Naive thymus-derived CD4-positive, alpha-beta T cell (primary cell): ENCODE measurements at regions not wholly inside any gene's neighbourhood (a gene's known extent, or its start where the extent isn't known, plus 50 kb on each side); places are given as distances from the start of the nearest gene placed in this dataset.

ENCODE experiments used
- ATAC-seq: fragments of 150-1000 bp; cut with Tn5 transposase; 2 replicates; pipeline ENCODE4 v1.10.0; 2021; ENCODE audit warnings: mild to moderate bottlenecking, moderate library complexity
- CTCF ChIA-PET: fragments of 350-600 bp; sonication (Branson Sonifier 250); formaldehyde crosslinking; loops from one replicate; lab custom pipeline; 2021; ENCODE audit warnings: antibody characterized with exemption; lab: Charles Lee
- POLR2A ChIA-PET: fragments of 350-600 bp; sonication (Branson Sonifier 250); formaldehyde crosslinking; loops from one replicate; lab custom pipeline; 2021; ENCODE audit warnings: antibody characterized with exemption, inconsistent platforms; lab: Charles Lee
- DNase-seq, 9 donors: peaks; one replicate each; pipeline versions ENCODE4 v3.0.0 to v3.0.0-alpha.2; 2020 to 2022; ENCODE audit warnings: mixed read lengths in 1 of 9
- H3K27ac ChIP-seq: one replicate; pipeline ENCODE4 v1.7.0; 2013; ENCODE audit warnings: mild to moderate bottlenecking, low read depth, low read length, moderate library complexity
- H3K27me3 ChIP-seq, 2 donors: one replicate each; pipeline ENCODE4 v1.7.0; 2013; ENCODE audit warnings: low read length in 2 of 2, mild to moderate bottlenecking in 2 of 2, moderate library complexity in 2 of 2; ENCODE audit not compliant: control insufficient read depth in 2 of 2, insufficient read depth in 2 of 2
- H3K36me3 ChIP-seq, 3 experiments: 1 replicate in 2 of 3; 2 replicates in 1 of 3; pipeline ENCODE4 v1.7.0; 2013; ENCODE audit warnings: low read length in 3 of 3, mild to moderate bottlenecking in 3 of 3, moderate library complexity in 1 of 3; ENCODE audit not compliant: insufficient read depth in 3 of 3, control insufficient read depth in 2 of 3
- H3K4me1 ChIP-seq, 2 donors: one replicate each; pipeline ENCODE4 v1.7.0; 2013; ENCODE audit warnings: low read length in 2 of 2, mild to moderate bottlenecking in 2 of 2, moderate library complexity in 1 of 2; ENCODE audit not compliant: control insufficient read depth in 2 of 2, insufficient read depth in 2 of 2
- H3K4me3 ChIP-seq: 2 replicates; pipeline ENCODE4 v1.7.0; 2013; ENCODE audit warnings: mild to moderate bottlenecking, low read length
- H3K9me3 ChIP-seq, 3 experiments: 1 replicate in 2 of 3; 2 replicates in 1 of 3; pipeline ENCODE4 v1.7.0; 2013; ENCODE audit warnings: low read length in 3 of 3; ENCODE audit not compliant: control insufficient read depth in 2 of 3
- H3K27ac Mint-ChIP-seq, 9 donors: one replicate each; pipeline ENCODE4 v1.8.0; 2020 to 2022; ENCODE audit warnings: mixed read lengths in 9 of 9, mild to moderate bottlenecking in 8 of 9, moderate library complexity in 5 of 9, inconsistent platforms in 2 of 9
- H3K27me3 Mint-ChIP-seq, 5 donors: one replicate each; pipeline ENCODE4 v1.8.0; 2021 to 2022; ENCODE audit warnings: mixed read lengths in 5 of 5, mild to moderate bottlenecking in 1 of 5
- H3K36me3 Mint-ChIP-seq, 5 donors: one replicate each; pipeline ENCODE4 v1.8.0; 2020 to 2022; ENCODE audit warnings: mixed read lengths in 5 of 5, mild to moderate bottlenecking in 3 of 5, inconsistent platforms in 1 of 5
- H3K4me1 Mint-ChIP-seq, 7 donors: one replicate each; pipeline ENCODE4 v1.8.0; 2020 to 2022; ENCODE audit warnings: mixed read lengths in 7 of 7, mild to moderate bottlenecking in 3 of 7, inconsistent platforms in 1 of 7
- H3K4me3 Mint-ChIP-seq, 10 donors: one replicate each; pipeline ENCODE4 v1.8.0; 2020 to 2022; ENCODE audit warnings: mild to moderate bottlenecking in 10 of 10, mixed read lengths in 10 of 10, moderate library complexity in 6 of 10, inconsistent platforms in 2 of 10
- H3K9me3 Mint-ChIP-seq, 11 donors: one replicate each; pipeline ENCODE4 v1.8.0; 2020 to 2022; ENCODE audit warnings: mixed read lengths in 11 of 11, mild to moderate bottlenecking in 4 of 11, inconsistent platforms in 1 of 11, moderate library complexity in 1 of 11
- intact Hi-C, 2 donors: fragments of 100-400 bp; cut with micrococcal nuclease; formaldehyde crosslinking; loops; one replicate each; pipeline ENCODE4 v1.15.1; 2023

GRCh38 chr4:147207911-147208310, 262.2 kb upstream of the TTC29 start:
- no peaks in the 10 kb centered on the region for H3K27me3 Mint-ChIP-seq
- CTCF ChIA-PET: no interaction called here
- no peaks in the 10 kb centered on the region for H3K36me3 Mint-ChIP-seq
- H3K27ac Mint-ChIP-seq: no peak overlapping the region
- POLR2A ChIA-PET: no interaction called here
- intact Hi-C loops: no loop called here
- ATAC-seq (no peak), DNase-seq (no peak)
- no peaks in the 10 kb centered on the region for H3K4me1 ChIP-seq
- no peaks in the 10 kb centered on the region for H3K4me1 Mint-ChIP-seq
- peaks cover 0 to 11% (median 0%) of the 10 kb centered on the region in 11 donors for H3K9me3 Mint-ChIP-seq
- H3K4me3 ChIP-seq: no peak overlapping the region
- no peaks in the 10 kb centered on the region for H3K9me3 ChIP-seq
- H3K27ac ChIP-seq: no peak overlapping the region
- H3K27me3 ChIP-seq: no peaks in the 10 kb centered on the region
- H3K4me3 Mint-ChIP-seq: no peak overlapping the region
- no peaks in the 10 kb centered on the region for H3K36me3 ChIP-seq

GRCh38 chr4:147217655-147218054, 263.2 kb upstream of the EDNRA start:
- ATAC-seq (no peak), DNase-seq (no peak)
- Histone ChIP-seq H3K9me3 (no peaks in the 10 kb centered on the region), H3K4me3 (no peak overlapping the region), H3K36me3 (no peaks in the 10 kb centered on the region), H3K27me3 (no peaks in the 10 kb centered on the region), H3K4me1 (no peaks in the 10 kb centered on the region), H3K27ac (no peak overlapping the region)
- Mint-ChIP-seq H3K36me3 (no peaks in the 10 kb centered on the region), H3K27ac (no peak overlapping the region), H3K27me3 (peaks cover 0 to 22% (median 6%) of the 10 kb centered on the region in 5 donors), H3K4me3 (no peak overlapping the region), H3K4me1 (no peaks in the 10 kb centered on the region), H3K9me3 (peaks cover 0 to 21% (median 0%) of the 10 kb centered on the region in 11 donors)
- ChIA-PET POLR2A (no interaction called here), CTCF (no interaction called here)
- intact Hi-C loops: no loop called here

- Histone ChIP-seq H3K36me3 (no peaks in the 10 kb centered on the region), H3K27ac (no peak overlapping the region), H3K27me3 (no peaks in the 10 kb centered on the region), H3K4me1 (no peaks in the 10 kb centered on the region), H3K9me3 (no peaks in the 10 kb centered on the region), H3K4me3 (no peak overlapping the region)
- peaks cover 0 to 15% (median 0%) of the 10 kb centered on the region in 11 donors for H3K9me3 Mint-ChIP-seq
- ChIA-PET POLR2A (no interaction called here), CTCF (no interaction called here)
- no peak for ATAC-seq
- peaks cover 0 to 19% (median 5%) of the 10 kb centered on the region in 5 donors for H3K27me3 Mint-ChIP-seq
- no peak for DNase-seq
- no peak overlapping the region for H3K4me3 Mint-ChIP-seq
- H3K27ac Mint-ChIP-seq: no peak overlapping the region
- intact Hi-C loops: no loop called here
- no peaks in the 10 kb centered on the region for H3K36me3 Mint-ChIP-seq
- no peaks in the 10 kb centered on the region for H3K4me1 Mint-ChIP-seq
Measured at GRCh38 chr4:147219145-147219544, 261.8 kb upstream of the EDNRA start.

- Mint-ChIP-seq H3K36me3 (no peaks in the 10 kb centered on the region), H3K9me3 (peaks cover 0 to 8% (median 0%) of the 10 kb centered on the region in 11 donors), H3K27ac (no peak overlapping the region), H3K4me3 (no peak overlapping the region), H3K27me3 (peaks cover 0 to 4% (median 0%) of the 10 kb centered on the region in 5 donors), H3K4me1 (no peaks in the 10 kb centered on the region)
- Histone ChIP-seq H3K9me3 (no peaks in the 10 kb centered on the region), H3K27me3 (no peaks in the 10 kb centered on the region), H3K4me1 (no peaks in the 10 kb centered on the region), H3K27ac (no peak overlapping the region), H3K36me3 (no peaks in the 10 kb centered on the region), H3K4me3 (no peak overlapping the region)
- DNase-seq: no peak
- no peak for ATAC-seq
- POLR2A ChIA-PET: no interaction called here
- intact Hi-C loops: no loop called here
- CTCF ChIA-PET: no interaction called here
Measured at GRCh38 chr4:147220833-147221232, 260.1 kb upstream of the EDNRA start.

- no peaks in the 10 kb centered on the region for H3K4me1 ChIP-seq
- intact Hi-C loops: no loop called here
- Mint-ChIP-seq H3K4me1 (no peaks in the 10 kb centered on the region), H3K9me3 (peaks cover 0 to 8% (median 0%) of the 10 kb centered on the region in 11 donors), H3K36me3 (no peaks in the 10 kb centered on the region), H3K27ac (no peak overlapping the region), H3K27me3 (no peaks in the 10 kb centered on the region), H3K4me3 (no peak overlapping the region)
- no peaks in the 10 kb centered on the region for H3K9me3 ChIP-seq
- ATAC-seq: no peak
- POLR2A ChIA-PET: no interaction called here
- CTCF ChIA-PET: no interaction called here
- no peak overlapping the region for H3K4me3 ChIP-seq
- no peak overlapping the region for H3K27ac ChIP-seq
- DNase-seq: no peak
- H3K27me3 ChIP-seq: no peaks in the 10 kb centered on the region
- H3K36me3 ChIP-seq: no peaks in the 10 kb centered on the region
Measured at GRCh38 chr4:147222906-147223305, 258.0 kb upstream of the EDNRA start.

GRCh38 chr4:147223576-147223975, 257.3 kb upstream of the EDNRA start:
- CTCF ChIA-PET: no interaction called here
- H3K27ac Mint-ChIP-seq: no peak overlapping the region
- Histone ChIP-seq H3K4me1 (no peaks in the 10 kb centered on the region), H3K27ac (no peak overlapping the region), H3K36me3 (no peaks in the 10 kb centered on the region), H3K4me3 (no peak overlapping the region), H3K27me3 (no peaks in the 10 kb centered on the region), H3K9me3 (no peaks in the 10 kb centered on the region)
- no peaks in the 10 kb centered on the region for H3K4me1 Mint-ChIP-seq
- POLR2A ChIA-PET: no interaction called here
- no peak overlapping the region for H3K4me3 Mint-ChIP-seq
- DNase-seq: no peak
- no peak for ATAC-seq
- no peaks in the 10 kb centered on the region for H3K27me3 Mint-ChIP-seq
- peaks cover 0 to 8% (median 0%) of the 10 kb centered on the region in 11 donors for H3K9me3 Mint-ChIP-seq
- H3K36me3 Mint-ChIP-seq: no peaks in the 10 kb centered on the region
- intact Hi-C loops: no loop called here

- DNase-seq (no peak), ATAC-seq (no peak)
- Mint-ChIP-seq H3K36me3 (no peaks in the 10 kb centered on the region), H3K27me3 (no peaks in the 10 kb centered on the region), H3K4me3 (no peak overlapping the region), H3K4me1 (no peaks in the 10 kb centered on the region), H3K9me3 (peaks cover 0 to 2% (median 0%) of the 10 kb centered on the region in 11 donors), H3K27ac (no peak overlapping the region)
- Histone ChIP-seq H3K4me3 (no peak overlapping the region), H3K9me3 (no peaks in the 10 kb centered on the region), H3K36me3 (no peaks in the 10 kb centered on the region), H3K4me1 (no peaks in the 10 kb centered on the region), H3K27ac (no peak overlapping the region), H3K27me3 (no peaks in the 10 kb centered on the region)
- intact Hi-C loops: no loop called here
- ChIA-PET CTCF (no interaction called here), POLR2A (no interaction called here)
Measured at GRCh38 chr4:147236806-147237205, 244.1 kb upstream of the EDNRA start.
